Spinal cord (tissue), 9 donors: ENCODE measurements at regions not wholly inside any gene's neighbourhood (a gene's known extent, or its start where the extent isn't known, plus 50 kb on each side); places are given as distances from the start of the nearest gene placed in this dataset.

Experiments
- DNase-seq, 6 donors: peaks; one replicate each; pipeline versions ENCODE4 v3.0.0 to v3.0.0-alpha.2; 2013 to 2015; ENCODE audit warnings: low spot score in 6 of 6, low read depth in 4 of 6
- H3K27ac ChIP-seq: one replicate; pipeline ENCODE4 v1.5.1; 2013; ENCODE audit warnings: low read depth, low read length, control low read depth
- H3K27me3 ChIP-seq: one replicate; pipeline ENCODE4 v1.6.1; 2013; ENCODE audit warnings: low read length; ENCODE audit not compliant: control insufficient read depth, insufficient read depth
- H3K36me3 ChIP-seq: one replicate; pipeline ENCODE4 v1.6.1; 2013; ENCODE audit warnings: low read length; ENCODE audit not compliant: control insufficient read depth, insufficient read depth
- H3K4me1 ChIP-seq: one replicate; pipeline ENCODE4 v1.6.1; 2013; ENCODE audit warnings: low read length; ENCODE audit not compliant: control insufficient read depth, insufficient read depth
- H3K4me3 ChIP-seq: one replicate; pipeline ENCODE4 v1.5.1; 2013; ENCODE audit warnings: low read depth, low read length, control low read depth
- H3K9me3 ChIP-seq: one replicate; pipeline ENCODE4 v1.6.1; 2013; ENCODE audit warnings: low read length; ENCODE audit not compliant: control insufficient read depth, insufficient read depth
- WGBS: methylation state at CpG from one replicate; pipeline ENCODE4 v1.1.5; 2013; ENCODE audit warnings: missing lambda C conversion rate; ENCODE audit not compliant: insufficient coverage; 5-methylcytosine and 5-hydroxymethylcytosine counted together
- donor health status: healthy.

DNA sequence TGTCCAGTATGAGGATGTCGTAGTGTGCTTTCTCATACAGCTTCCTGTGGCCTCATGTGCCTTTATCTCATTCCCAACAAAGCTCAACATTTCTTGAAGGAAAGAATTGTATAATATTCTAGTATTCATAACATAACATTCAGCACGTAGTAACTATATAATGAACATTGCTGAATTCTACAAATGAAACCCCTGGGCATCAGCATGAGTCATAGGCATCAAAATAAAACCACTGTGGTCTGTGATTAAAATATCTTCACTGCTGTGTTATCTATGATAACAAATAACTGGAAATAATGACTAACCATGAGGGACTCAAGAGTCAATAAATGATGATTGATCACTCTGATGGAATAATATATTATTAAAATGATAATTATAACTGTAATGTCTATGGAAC, 255.2 kb downstream of the EMP1 start:
- no peaks in the 10 kb centered on the region for H3K27me3 ChIP-seq
- no peaks in the 10 kb centered on the region for H3K36me3 ChIP-seq
- peak in 1 of 6 donors; percentile 64 for DNase-seq
- H3K4me1 ChIP-seq = no peaks in the 10 kb centered on the region
- H3K4me3 ChIP-seq = no peak overlapping the region
- H3K9me3 ChIP-seq = no peaks in the 10 kb centered on the region
- H3K27ac ChIP-seq = no peak overlapping the region
- no CpG with 5 or more reads among the region's 2 CpGs for WGBS

DNA sequence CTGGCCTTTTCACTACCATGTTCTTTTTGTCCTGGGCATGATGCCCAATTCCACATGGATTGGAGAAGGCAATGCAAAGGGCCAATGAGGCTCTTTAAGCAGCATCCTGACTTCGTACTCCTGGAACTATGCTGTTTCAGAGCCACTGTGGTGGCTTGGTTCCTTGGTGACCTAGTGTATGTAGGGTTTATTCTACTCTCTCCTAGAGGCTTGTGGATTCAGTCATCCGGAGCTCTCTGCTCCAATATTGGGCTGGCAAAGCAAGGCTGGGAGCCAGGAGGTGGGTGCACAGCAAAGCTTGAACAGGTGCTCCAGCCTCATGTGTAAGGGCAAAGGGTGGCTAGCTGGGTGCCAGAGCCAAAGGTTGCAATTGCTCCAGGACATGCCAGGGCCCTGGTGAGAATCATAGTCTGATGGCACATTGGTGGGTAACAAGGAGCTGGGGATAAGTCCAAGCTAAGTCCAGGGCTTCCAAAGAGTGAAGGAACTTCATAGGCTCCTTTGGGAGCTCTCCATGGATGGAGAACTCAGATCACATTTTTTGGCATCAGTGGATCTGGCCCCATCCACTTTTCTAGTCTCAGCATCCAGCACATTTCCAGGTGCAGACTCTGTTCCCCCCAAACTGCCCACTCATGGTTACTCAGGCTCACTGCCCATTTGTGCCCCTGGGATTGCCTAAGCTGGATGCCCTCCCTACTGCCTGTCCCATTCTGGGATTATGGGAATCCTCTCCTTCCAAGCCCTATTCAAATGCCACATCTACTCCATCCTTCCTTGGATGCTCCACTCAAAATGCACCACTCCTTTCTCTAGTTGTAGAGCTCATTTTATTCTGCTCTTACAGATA, 253.9 kb downstream of the EMP1 start:
- Histone ChIP-seq H3K4me3 (no peak overlapping the region), H3K27me3 (no peaks in the 10 kb centered on the region)

DNA sequence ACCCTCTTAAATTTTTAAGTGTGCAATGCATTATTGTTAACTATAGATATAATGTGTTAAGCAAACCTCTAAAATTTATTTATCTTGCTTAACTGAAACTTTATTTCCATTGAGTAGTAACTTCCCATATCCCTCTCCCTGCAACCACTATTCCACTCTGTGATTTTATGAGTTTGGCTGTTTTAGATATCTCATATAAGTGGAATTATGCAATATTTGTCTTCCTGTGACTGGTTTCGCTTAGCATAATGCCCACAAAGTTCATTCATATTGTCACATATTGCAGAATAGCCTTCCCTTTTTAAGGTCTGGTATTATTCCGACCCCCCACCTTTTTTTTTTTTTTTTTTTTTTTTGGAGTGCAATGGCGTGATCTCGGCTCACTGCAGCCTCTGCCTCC, 247.6 kb downstream of the EMP1 start:
- H3K27ac ChIP-seq = no peak overlapping the region
- no peaks in the 10 kb centered on the region for H3K27me3 ChIP-seq

More for the DNA sequence above, 253.9 kb downstream of the EMP1 start:
- Histone ChIP-seq H3K9me3 (no peaks in the 10 kb centered on the region), H3K4me1 (no peaks in the 10 kb centered on the region), H3K27ac (no peak overlapping the region), H3K36me3 (no peaks in the 10 kb centered on the region)
- WGBS = no CpG with 5 or more reads among the region's 2 CpGs
- DNase-seq = no peak

DNA sequence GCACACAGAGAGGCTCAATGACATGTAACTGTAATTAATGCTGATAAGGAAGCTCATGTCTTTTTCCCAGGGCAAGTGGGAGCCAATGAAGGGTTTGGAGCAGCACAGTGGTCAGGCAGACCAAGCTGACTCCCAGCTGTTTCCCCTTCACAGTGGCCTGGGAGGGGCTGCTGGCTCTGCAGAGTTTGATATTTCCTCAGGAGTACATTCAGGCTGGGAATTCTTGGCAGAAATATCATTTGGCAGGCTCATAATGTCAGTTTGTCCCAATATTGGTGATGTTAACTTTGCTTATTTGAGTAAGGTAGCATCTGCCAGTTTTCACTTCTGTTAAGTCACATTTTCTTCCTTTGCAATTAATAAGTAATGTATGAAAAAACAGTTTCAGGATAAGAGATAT, 247.0 kb downstream of the EMP1 start:
- Histone ChIP-seq H3K4me3 (no peak overlapping the region), H3K27ac (no peak overlapping the region), H3K4me1 (no peaks in the 10 kb centered on the region), H3K27me3 (no peaks in the 10 kb centered on the region), H3K36me3 (no peaks in the 10 kb centered on the region), H3K9me3 (no peaks in the 10 kb centered on the region)
- peak in 1 of 6 donors; percentile 9 for DNase-seq

More for the DNA sequence above, 247.6 kb downstream of the EMP1 start:
- no peak for DNase-seq
- no peaks in the 10 kb centered on the region for H3K9me3 ChIP-seq
- H3K4me1 ChIP-seq = no peaks in the 10 kb centered on the region
- no peak overlapping the region for H3K4me3 ChIP-seq
- WGBS = 100% methylated on average over 1 of the region's 4 CpGs
- no peaks in the 10 kb centered on the region for H3K36me3 ChIP-seq

DNA sequence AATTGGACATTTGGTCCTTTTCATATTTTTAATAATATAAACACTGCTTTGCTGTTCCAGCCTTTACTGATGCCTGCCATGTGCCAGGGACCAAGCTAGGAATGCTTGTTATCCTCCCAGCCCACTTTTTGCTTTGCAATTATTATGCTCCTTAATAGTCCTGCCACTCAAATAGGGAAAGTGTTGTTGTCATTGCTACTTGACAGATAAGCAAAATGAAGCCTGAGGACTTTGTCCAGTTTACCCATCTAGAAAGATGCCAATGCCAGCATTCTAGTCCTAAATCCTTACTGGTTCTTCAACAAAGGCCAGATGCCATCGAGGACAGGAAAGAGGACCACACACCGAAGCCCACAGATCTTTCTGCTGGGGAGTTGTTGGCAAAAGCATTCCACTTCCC, 246.5 kb downstream of the EMP1 start:
- no peaks in the 10 kb centered on the region for H3K9me3 ChIP-seq
- no peak for DNase-seq
- H3K36me3 ChIP-seq = no peaks in the 10 kb centered on the region
- no peak overlapping the region for H3K27ac ChIP-seq
- no peaks in the 10 kb centered on the region for H3K4me1 ChIP-seq
- H3K27me3 ChIP-seq = no peaks in the 10 kb centered on the region
- 93% methylated on average over 2 of the region's 2 CpGs for WGBS
- H3K4me3 ChIP-seq = no peak overlapping the region

DNA sequence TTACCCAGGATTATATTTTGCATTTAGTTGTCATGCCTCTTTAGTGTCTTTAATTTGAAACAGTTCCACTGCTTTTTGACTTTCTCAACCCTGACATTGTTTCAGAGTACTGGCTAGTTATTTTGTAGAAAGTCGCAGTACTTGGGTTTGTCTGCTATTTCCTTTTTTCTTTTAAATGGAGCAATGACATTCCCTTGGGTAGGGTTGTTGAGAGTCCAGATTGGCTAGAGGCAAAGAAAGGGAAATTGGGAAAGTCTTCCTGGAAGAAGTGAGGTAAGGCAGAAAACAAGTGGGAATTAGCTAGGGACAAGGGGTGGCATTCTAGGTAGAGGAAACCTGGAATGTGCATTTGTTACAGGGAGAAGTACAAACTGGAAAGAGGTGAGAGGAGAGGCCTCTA, 245.9 kb downstream of the EMP1 start:
- Histone ChIP-seq H3K36me3 (no peaks in the 10 kb centered on the region), H3K4me1 (no peaks in the 10 kb centered on the region), H3K27me3 (no peaks in the 10 kb centered on the region), H3K9me3 (no peaks in the 10 kb centered on the region), H3K27ac (no peak overlapping the region), H3K4me3 (no peak overlapping the region)
- WGBS = 75% methylated on average over 1 of the region's 1 CpG
- DNase-seq = no peak

DNA sequence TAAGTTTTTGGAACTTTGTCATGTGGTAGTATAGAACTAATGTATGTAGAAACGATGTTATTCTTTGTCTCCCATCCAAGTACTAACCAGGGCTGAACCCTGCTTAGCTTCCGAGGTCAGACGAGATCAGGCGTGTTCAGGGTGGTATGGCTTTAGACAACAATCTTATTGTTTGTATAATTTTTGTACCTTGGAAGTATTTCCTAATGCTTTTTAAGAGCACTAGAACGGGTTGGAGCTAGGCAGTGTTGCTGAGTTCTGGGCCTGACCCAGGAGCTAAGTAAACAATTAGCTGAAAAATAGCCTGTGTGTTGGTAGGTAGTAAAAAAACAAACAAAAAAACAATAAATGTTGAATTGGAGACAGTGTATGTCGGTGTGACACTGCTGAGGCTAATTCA, 244.3 kb downstream of the EMP1 start:
- Histone ChIP-seq H3K4me1 (no peaks in the 10 kb centered on the region), H3K27me3 (no peaks in the 10 kb centered on the region), H3K36me3 (no peaks in the 10 kb centered on the region), H3K9me3 (no peaks in the 10 kb centered on the region), H3K27ac (no peak overlapping the region), H3K4me3 (no peak overlapping the region)
- no peak for DNase-seq
- 57% methylated on average over 2 of the region's 6 CpGs for WGBS

DNA sequence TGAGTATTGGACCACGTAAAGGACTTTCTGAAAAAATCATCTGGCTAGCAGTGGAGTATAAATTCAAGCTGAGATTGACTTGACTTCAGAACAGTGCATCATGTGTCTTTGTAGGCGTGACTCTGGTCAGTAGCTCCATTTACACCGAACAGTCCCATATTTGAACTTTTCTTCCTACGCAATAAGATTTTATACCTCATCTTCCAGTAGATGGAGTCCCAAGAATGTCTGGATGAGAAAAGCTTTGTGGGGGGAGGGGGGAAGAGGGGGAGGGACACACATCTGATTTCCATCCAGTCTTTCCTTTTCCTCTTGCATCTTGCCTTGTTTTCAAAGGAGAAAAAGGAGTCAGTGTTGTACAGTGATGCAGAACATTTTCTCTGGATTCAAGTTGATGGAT, 241.0 kb downstream of the EMP1 start:
- Histone ChIP-seq H3K36me3 (no peaks in the 10 kb centered on the region), H3K4me3 (no peak overlapping the region), H3K27ac (no peak overlapping the region), H3K27me3 (no peaks in the 10 kb centered on the region), H3K9me3 (no peaks in the 10 kb centered on the region), H3K4me1 (no peaks in the 10 kb centered on the region)
- WGBS = no CpG with 5 or more reads among the region's 4 CpGs
- DNase-seq = no peak

DNA sequence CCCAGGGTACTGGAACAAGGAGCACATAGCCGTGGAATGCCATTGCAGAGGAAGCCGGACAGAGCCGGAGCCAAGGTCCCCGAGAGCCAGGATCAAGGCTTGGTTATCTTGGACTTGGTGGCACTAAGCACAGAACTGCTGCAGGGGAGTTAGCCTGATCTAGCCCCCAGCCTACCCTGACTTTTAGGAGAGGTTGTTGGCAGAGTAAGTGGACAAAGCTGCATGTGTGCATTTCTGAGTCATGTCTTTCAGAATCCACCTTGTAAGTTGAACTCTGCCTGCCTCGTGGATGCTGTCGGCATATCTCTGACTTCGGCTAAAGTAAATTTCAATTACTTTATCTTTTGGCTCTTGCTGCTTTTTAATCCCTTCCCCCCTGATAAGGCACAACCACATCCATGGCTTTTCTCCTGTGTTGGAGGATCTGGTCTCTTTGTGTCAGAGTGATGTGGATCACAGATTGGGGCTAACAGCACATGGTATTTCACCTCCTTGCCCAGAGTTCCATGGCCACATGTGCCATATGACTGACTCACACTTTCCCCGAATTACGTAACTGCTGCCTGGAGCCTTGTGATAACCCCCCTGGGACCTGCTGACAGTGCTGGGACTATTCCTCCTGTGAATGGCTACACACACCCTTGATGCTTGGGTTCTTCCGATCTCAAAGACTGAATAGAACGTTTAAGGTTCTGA, 240.3 kb downstream of the EMP1 start:
- 96% methylated on average over 11 of the region's 11 CpGs for WGBS
- H3K9me3 ChIP-seq = no peaks in the 10 kb centered on the region
- no peak overlapping the region for H3K27ac ChIP-seq
- H3K36me3 ChIP-seq = no peaks in the 10 kb centered on the region
- no peaks in the 10 kb centered on the region for H3K27me3 ChIP-seq
- H3K4me1 ChIP-seq = no peaks in the 10 kb centered on the region
- H3K4me3 ChIP-seq = no peak overlapping the region
- no peak for DNase-seq

DNA sequence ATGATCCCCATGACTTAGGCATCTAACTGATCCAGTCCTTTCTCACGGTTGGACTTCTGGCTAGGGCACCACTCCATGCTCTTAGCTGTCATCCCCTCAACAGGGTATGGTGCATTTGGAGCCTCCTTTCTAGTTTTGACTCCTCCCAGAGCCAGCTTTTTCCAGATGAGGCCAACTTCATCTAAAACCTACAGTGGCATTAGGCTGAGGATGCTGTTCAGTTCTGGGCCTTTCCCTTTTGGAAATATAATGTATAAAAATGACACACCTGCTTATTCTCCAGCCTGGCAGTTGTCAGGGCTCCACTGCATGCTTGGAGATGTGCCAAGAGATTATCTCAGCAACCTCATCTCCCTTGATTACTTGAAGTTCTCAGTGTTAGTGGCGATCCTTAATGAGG, 239.7 kb downstream of the EMP1 start:
- 75% methylated on average over 2 of the region's 2 CpGs for WGBS
- Histone ChIP-seq H3K36me3 (no peaks in the 10 kb centered on the region), H3K4me1 (no peaks in the 10 kb centered on the region), H3K9me3 (no peaks in the 10 kb centered on the region), H3K27ac (no peak overlapping the region), H3K4me3 (no peak overlapping the region), H3K27me3 (no peaks in the 10 kb centered on the region)
- DNase-seq = peak in 1 of 6 donors; percentile 37
